Peyer's patch (tissue), 4 donors: ENCODE measurements at regions not wholly inside any gene's neighbourhood (a gene's known extent, or its start where the extent isn't known, plus 50 kb on each side); places are given as distances from the start of the nearest gene placed in this dataset.

ENCODE experiments used
- POLR2A ChIP-seq, 2 donors: fragments of 450-650 bp; IDR thresholded peaks; one replicate each; pipeline ENCODE4 v1.5.1; 2017; ENCODE audit warnings: antibody characterized with exemption in 2 of 2, mild to moderate bottlenecking in 2 of 2, moderate library complexity in 2 of 2
- TF ChIP-seq, protein P1 (sequence below), 6 experiments: fragments of 450-650 bp in 4 of 6; fragments of 200-600 bp in 2 of 6; sonication (generic) in 1 of 6; IDR thresholded peaks; one replicate each; pipeline ENCODE4 v1.5.1; 2017 to 2019; ENCODE audit warnings: antibody characterized with exemption in 6 of 6, mild to moderate bottlenecking in 3 of 6, moderate library complexity in 1 of 6

DNA sequence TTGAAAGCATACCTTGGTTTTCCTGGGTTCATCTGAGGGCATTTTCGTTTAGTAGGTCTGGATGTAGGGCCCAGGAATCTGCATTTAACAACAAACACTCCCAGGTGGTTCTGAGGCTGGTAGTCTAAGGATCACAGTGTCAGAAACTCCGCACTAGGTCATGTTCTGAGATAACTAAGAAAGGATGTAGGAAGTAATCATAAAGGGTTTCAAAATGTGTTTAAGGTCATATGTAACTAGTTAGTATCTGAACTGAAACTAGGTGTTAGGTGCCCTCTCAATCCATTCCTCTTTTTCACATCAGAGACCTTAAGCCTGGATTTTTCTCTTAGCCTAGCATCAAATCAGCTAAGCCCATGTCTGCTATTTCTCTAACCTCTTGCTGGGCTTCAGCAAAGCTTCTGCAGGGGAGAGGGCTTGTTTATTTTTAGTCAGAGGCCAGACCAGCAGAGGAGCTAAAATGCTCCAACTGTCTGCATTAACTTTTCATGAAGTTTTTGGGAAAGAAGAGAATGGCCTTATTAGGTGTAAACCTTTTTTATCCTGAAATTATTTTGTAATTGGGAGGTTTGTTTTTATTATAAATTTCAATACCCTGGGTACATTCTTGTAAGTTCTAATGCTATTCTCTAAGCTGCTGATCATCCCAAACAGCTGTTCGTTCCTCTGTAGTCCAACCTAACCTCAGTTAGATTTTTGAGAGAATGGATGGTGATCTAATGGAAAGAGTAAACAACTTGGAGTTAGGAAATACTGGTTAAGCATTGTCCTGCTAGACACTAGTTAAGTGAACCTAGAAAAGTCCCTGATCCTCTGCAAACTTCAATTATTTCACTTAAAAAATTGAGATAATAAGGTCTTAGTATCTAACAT lies 262.8 kb upstream of the RFC3 start:
- no peak for TF ChIP-seq POLR2A (IDR thresholded peaks at IDR 0.05)
- TF ChIP-seq, protein P1, sequence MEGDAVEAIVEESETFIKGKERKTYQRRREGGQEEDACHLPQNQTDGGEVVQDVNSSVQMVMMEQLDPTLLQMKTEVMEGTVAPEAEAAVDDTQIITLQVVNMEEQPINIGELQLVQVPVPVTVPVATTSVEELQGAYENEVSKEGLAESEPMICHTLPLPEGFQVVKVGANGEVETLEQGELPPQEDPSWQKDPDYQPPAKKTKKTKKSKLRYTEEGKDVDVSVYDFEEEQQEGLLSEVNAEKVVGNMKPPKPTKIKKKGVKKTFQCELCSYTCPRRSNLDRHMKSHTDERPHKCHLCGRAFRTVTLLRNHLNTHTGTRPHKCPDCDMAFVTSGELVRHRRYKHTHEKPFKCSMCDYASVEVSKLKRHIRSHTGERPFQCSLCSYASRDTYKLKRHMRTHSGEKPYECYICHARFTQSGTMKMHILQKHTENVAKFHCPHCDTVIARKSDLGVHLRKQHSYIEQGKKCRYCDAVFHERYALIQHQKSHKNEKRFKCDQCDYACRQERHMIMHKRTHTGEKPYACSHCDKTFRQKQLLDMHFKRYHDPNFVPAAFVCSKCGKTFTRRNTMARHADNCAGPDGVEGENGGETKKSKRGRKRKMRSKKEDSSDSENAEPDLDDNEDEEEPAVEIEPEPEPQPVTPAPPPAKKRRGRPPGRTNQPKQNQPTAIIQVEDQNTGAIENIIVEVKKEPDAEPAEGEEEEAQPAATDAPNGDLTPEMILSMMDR (IDR thresholded peaks at IDR 0.05), result no peak
